Panc1 (cell line): ENCODE measurements at regions not wholly inside any gene's neighbourhood (a gene's known extent, or its start where the extent isn't known, plus 50 kb on each side); places are given as distances from the start of the nearest gene placed in this dataset.

Experiments used
- POLR2AphosphoS5 ChIP-seq: IDR thresholded peaks from 2 replicates; pipeline ENCODE4 v1.6.1; 2012; ENCODE audit warnings: mild to moderate bottlenecking, low read depth, low read length, moderate library complexity
- SIN3A ChIP-seq: IDR thresholded peaks from 2 replicates; pipeline ENCODE4 v1.6.1; 2012; ENCODE audit warnings: low read depth, mild to moderate bottlenecking, low read length, moderate library complexity, borderline replicate concordance; ENCODE audit not compliant: insufficient read depth
- TF ChIP-seq, protein P1 (sequence below): fragments of 450-650 bp; IDR thresholded peaks from 2 replicates; pipeline ENCODE4 v1.5.1; 2017; ENCODE audit warnings: mild to moderate bottlenecking
- TF ChIP-seq, protein P2 (sequence below), 2 experiments: IDR thresholded peaks; 2 replicates each; pipeline ENCODE4 v1.6.1; 2011 to 2012; ENCODE audit warnings: low read depth in 2 of 2, control low read depth in 1 of 2, low read length in 1 of 2, mild to moderate bottlenecking in 1 of 2, moderate library complexity in 1 of 2; ENCODE audit not compliant: insufficient read depth in 1 of 2

DNA sequence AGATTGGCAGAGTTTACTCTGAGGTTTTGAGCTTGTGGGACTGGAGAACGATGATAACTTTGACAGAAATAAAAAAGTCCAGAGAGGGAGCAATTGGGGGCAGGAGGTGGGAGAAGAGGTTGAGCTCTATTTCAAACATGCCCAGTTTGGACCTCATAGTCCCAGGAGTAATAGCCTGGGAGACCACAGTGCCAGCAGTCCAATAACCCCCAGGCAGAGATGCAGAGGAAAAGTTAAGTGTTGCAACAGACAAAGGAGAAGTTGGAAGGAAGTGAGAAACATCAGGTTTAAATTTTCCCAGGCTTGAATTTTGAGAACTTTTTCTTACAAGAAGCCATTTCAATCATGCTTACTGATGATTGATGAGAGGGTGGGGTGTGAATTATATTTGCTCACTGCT, 117.0 kb upstream of the GHR start:
- TF ChIP-seq, protein P1, sequence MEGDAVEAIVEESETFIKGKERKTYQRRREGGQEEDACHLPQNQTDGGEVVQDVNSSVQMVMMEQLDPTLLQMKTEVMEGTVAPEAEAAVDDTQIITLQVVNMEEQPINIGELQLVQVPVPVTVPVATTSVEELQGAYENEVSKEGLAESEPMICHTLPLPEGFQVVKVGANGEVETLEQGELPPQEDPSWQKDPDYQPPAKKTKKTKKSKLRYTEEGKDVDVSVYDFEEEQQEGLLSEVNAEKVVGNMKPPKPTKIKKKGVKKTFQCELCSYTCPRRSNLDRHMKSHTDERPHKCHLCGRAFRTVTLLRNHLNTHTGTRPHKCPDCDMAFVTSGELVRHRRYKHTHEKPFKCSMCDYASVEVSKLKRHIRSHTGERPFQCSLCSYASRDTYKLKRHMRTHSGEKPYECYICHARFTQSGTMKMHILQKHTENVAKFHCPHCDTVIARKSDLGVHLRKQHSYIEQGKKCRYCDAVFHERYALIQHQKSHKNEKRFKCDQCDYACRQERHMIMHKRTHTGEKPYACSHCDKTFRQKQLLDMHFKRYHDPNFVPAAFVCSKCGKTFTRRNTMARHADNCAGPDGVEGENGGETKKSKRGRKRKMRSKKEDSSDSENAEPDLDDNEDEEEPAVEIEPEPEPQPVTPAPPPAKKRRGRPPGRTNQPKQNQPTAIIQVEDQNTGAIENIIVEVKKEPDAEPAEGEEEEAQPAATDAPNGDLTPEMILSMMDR, result no peak
- TF ChIP-seq POLR2AphosphoS5 (no peak), SIN3A (no peak)
- TF ChIP-seq, protein P2, sequence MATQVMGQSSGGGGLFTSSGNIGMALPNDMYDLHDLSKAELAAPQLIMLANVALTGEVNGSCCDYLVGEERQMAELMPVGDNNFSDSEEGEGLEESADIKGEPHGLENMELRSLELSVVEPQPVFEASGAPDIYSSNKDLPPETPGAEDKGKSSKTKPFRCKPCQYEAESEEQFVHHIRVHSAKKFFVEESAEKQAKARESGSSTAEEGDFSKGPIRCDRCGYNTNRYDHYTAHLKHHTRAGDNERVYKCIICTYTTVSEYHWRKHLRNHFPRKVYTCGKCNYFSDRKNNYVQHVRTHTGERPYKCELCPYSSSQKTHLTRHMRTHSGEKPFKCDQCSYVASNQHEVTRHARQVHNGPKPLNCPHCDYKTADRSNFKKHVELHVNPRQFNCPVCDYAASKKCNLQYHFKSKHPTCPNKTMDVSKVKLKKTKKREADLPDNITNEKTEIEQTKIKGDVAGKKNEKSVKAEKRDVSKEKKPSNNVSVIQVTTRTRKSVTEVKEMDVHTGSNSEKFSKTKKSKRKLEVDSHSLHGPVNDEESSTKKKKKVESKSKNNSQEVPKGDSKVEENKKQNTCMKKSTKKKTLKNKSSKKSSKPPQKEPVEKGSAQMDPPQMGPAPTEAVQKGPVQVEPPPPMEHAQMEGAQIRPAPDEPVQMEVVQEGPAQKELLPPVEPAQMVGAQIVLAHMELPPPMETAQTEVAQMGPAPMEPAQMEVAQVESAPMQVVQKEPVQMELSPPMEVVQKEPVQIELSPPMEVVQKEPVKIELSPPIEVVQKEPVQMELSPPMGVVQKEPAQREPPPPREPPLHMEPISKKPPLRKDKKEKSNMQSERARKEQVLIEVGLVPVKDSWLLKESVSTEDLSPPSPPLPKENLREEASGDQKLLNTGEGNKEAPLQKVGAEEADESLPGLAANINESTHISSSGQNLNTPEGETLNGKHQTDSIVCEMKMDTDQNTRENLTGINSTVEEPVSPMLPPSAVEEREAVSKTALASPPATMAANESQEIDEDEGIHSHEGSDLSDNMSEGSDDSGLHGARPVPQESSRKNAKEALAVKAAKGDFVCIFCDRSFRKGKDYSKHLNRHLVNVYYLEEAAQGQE (IDR thresholded peaks at IDR 0.05; ENCODE audit: insufficient read depth in 1 of 2, low read depth in 2 of 2, low read length in 1 of 2), result no peak
